ENCODE measurements at regions not wholly inside any gene's neighbourhood (a gene's known extent, or its start where the extent isn't known, plus 50 kb on each side); places are given as distances from the start of the nearest gene placed in this dataset.

- no peak for TF ChIP-seq CTCF (IDR thresholded peaks at IDR 0.05)
- TF ChIP-seq ZFX (IDR thresholded peaks at IDR 0.05; ENCODE audit: borderline replicate concordance), result no peak
Observed at GRCh38 chr5:89840906-89841305, 568.6 kb downstream of the CETN3 start.
